GM12878 (cell line): ENCODE measurements at regions not wholly inside any gene's neighbourhood (a gene's known extent, or its start where the extent isn't known, plus 50 kb on each side); places are given as distances from the start of the nearest gene placed in this dataset.

ENCODE experiments used
- ATAC-seq: fragments of 200-7000 bp; cut with Tn5 transposase; 3 replicates; pipeline ENCODE4 v1.9.1; 2020; ENCODE audit warnings: mild to moderate bottlenecking, moderate library complexity
- BruUV-seq: library from RNA; stranded (reverse); fragments of 400-500 nt; replicated peaks from 2 replicates; lab custom pipeline; 2021; lab: Mats Ljungman, UMichigan
- CTCF ChIA-PET: fragments of 300-600 bp; sonication (Branson Sonifier 250); formaldehyde crosslinking; extraction: SDS; loops from one replicate; lab custom pipeline; 2021; ENCODE audit warnings: inconsistent platforms; lab: Yijun Ruan, JAX
- POLR2A ChIA-PET: fragments of 350-600 bp; formaldehyde crosslinking; extraction: SDS; loops from one replicate; lab custom pipeline; 2021; ENCODE audit warnings: inconsistent platforms; lab: Charles Lee
- RAD21 ChIA-PET: fragments of 300-600 bp; sonication (Branson Sonifier 250); formaldehyde crosslinking; loops from one replicate; lab custom pipeline; 2023; ENCODE audit warnings: antibody characterized with exemption; ENCODE audit not compliant: unreplicated experiment; lab: Charles Lee
- SMC1A ChIA-PET: fragments of 300-600 bp; sonication (Branson Sonifier 250); formaldehyde crosslinking; loops from one replicate; lab custom pipeline; 2023; ENCODE audit not compliant: unreplicated experiment, uncharacterized antibody; lab: Charles Lee
- DNase-seq: peaks from one replicate; pipeline ENCODE4 v3.0.0-alpha.2; 2011; ENCODE audit warnings: low read depth, low spot score
- FAIRE-seq: peaks from 3 replicates; lab custom pipeline; 2011; peaks lifted over from hg19 to GRCh38; lab: Jason Lieb, UNC
- H2AFZ ChIP-seq: 2 replicates; pipeline ENCODE4 v1.6.0; 2011; ENCODE audit warnings: low read depth, low read length, control low read depth; ENCODE audit not compliant: control insufficient read depth
- H3K27ac ChIP-seq: 2 replicates; pipeline ENCODE4 v1.5.1; 2011; ENCODE audit warnings: control low read depth; ENCODE audit not compliant: control insufficient read depth, insufficient read depth
- H3K27me3 ChIP-seq, 2 experiments: replicated peaks in 1 of 2; 2 replicates each; pipeline versions ENCODE4 v1.6.0 to v1.6.1; 2011; ENCODE audit warnings: low read length in 1 of 2; ENCODE audit not compliant: control insufficient read depth in 2 of 2, insufficient read depth in 2 of 2
- H3K36me3 ChIP-seq, 2 experiments: 2 replicates each; pipeline ENCODE4 v1.5.1; 2011; ENCODE audit warnings: low read length in 1 of 2; ENCODE audit not compliant: control insufficient read depth in 2 of 2, insufficient read depth in 2 of 2
- H3K4me1 ChIP-seq: 2 replicates; pipeline ENCODE4 v1.6.1; 2011; ENCODE audit warnings: mild to moderate bottlenecking, low read length, moderate library complexity, mixed read lengths; ENCODE audit not compliant: control insufficient read depth, insufficient read depth
- H3K4me2 ChIP-seq: 2 replicates; pipeline ENCODE4 v1.6.0; 2011; ENCODE audit warnings: control low read depth; ENCODE audit not compliant: control insufficient read depth, insufficient read depth
- H3K4me3 ChIP-seq: fragments of 200-600 bp; sonication (generic); 2 replicates; pipeline ENCODE4 v1.5.1; 2016
- H3K79me2 ChIP-seq: 2 replicates; pipeline ENCODE4 v1.6.0; 2011; ENCODE audit warnings: low read length; ENCODE audit not compliant: control insufficient read depth, insufficient read depth
- H3K9ac ChIP-seq: 2 replicates; pipeline ENCODE4 v1.8.0; 2011; ENCODE audit warnings: low read length, control low read depth, mixed read lengths; ENCODE audit not compliant: control insufficient read depth, insufficient read depth
- H3K9me3 ChIP-seq: replicated peaks from 3 replicates; pipeline ENCODE4 v1.5.1; 2011; ENCODE audit warnings: mild to moderate bottlenecking, low read length; ENCODE audit not compliant: control insufficient read depth, insufficient read depth
- H4K20me1 ChIP-seq: 2 replicates; pipeline ENCODE4 v1.6.0; 2011; ENCODE audit not compliant: control insufficient read depth, insufficient read depth
- BHLHE40 ChIP-seq, 2 experiments: fragments of 450-650 bp in 1 of 2; IDR thresholded peaks; 2 replicates each; pipeline ENCODE4 v1.6.1; 2011 to 2017; ENCODE audit warnings: low read depth in 2 of 2, borderline replicate concordance in 1 of 2, improper control_type of control experiment in 1 of 2, low read length in 1 of 2, mild to moderate bottlenecking in 1 of 2
- RAD21 ChIP-seq: IDR thresholded peaks from 2 replicates; pipeline ENCODE4 v1.6.1; 2011; ENCODE audit warnings: mild to moderate bottlenecking, low read depth, low read length, moderate library complexity; ENCODE audit not compliant: insufficient read depth
- RUNX3 ChIP-seq: IDR thresholded peaks from 2 replicates; pipeline ENCODE4 v1.6.1; 2012; ENCODE audit warnings: low read length, inconsistent platforms
- SMC3 ChIP-seq: IDR thresholded peaks from 2 replicates; pipeline ENCODE4 v1.6.1; 2011; ENCODE audit warnings: low read length, improper control_type of control experiment, borderline replicate concordance
- WGBS: methylation state at CpG from one replicate; pipeline ENCODE4 v1.1.6; 2016; ENCODE audit warnings: low lambda C conversion rate; ENCODE audit not compliant: insufficient replicate concordance, insufficient coverage; ENCODE audit errors: missing lambda C conversion rate; 5-methylcytosine and 5-hydroxymethylcytosine counted together
- in situ Hi-C: fragments of 300-500 bp; cut with MboI; formaldehyde crosslinking; loops from 9 replicates; pipeline ENCODE4 v1.14.3; 2018; ENCODE audit warnings: mixed read lengths
- intact Hi-C: fragments of 100-400 bp; cut with micrococcal nuclease; formaldehyde crosslinking; loops from one replicate; pipeline ENCODE4 v1.14.2; 2022; ENCODE audit not compliant: unreplicated experiment
- TF ChIP-seq, protein P1 (sequence below), 3 experiments: IDR thresholded peaks in 2 of 3; conservative IDR thresholded peaks in 1 of 3; 2 replicates each; pipeline ENCODE4 v1.5.1; 2011; ENCODE audit warnings: low read depth in 3 of 3, low read length in 3 of 3, mild to moderate bottlenecking in 3 of 3, control low read depth in 2 of 3, moderate library complexity in 2 of 3, inconsistent platforms in 1 of 3, mixed read lengths in 1 of 3; ENCODE audit not compliant: control insufficient read depth in 2 of 3, insufficient read depth in 1 of 3; ENCODE audit errors: extremely low read depth in 1 of 3

DNA sequence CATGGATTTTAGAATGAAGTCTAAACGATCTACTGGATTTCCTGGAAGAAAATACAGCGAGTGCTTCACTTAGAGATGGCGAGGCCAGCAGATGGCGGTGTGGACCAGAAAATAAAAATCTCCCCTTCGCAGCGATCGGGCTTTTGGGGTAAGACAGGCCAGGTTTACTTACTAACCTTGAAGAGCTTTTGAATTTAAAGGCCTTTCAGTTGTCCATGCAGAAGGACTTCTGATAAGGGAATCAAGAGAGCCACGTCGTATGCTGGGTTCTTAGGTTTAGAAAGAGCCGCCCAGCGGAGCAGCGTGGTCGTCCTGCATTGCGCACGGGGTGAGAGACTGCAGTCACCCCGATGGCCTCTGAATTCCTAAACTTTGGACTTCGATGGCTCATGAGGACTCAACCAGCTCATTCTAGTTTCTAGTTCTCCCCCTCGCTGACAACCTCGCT, 125.2 kb upstream of the RALGAPA2 start:
- no peak overlapping the region for H3K4me2 ChIP-seq
- no peaks in the 10 kb centered on the region for H3K79me2 ChIP-seq
- intact Hi-C loops, result loop anchor here (2.0 kb wide), 1 partner anchor 667 kb away; no protein-coding TSS in a partner anchor
- H4K20me1 ChIP-seq, result no peaks in the 10 kb centered on the region
- SMC1A ChIA-PET, result interaction anchor here (0.7 to 1.2 kb wide), 3 partner anchors 23 to 666 kb away, joined by 3 to 5 read pairs (median 4); no protein-coding TSS in a partner anchor
- FAIRE-seq (peak; percentile 73), DNase-seq (no peak)
- CTCF ChIA-PET, result interaction anchor here (0.7 to 3.3 kb wide), 10 partner anchors 12 to 777 kb away, joined by 3 to 12 read pairs (median 6); no protein-coding TSS in a partner anchor
- POLR2A ChIA-PET, result no interaction called here
- 42% methylated on average over 19 of the region's 19 CpGs for WGBS
- H3K36me3 ChIP-seq, result no peaks in the 10 kb centered on the region
- H2AFZ ChIP-seq, result no peak overlapping the region
- no peak overlapping the region for H3K9ac ChIP-seq
- RAD21 ChIA-PET, result interaction anchor here (1.5 kb wide), 1 partner anchor 12 kb away, joined by 3 read pairs; no protein-coding TSS in a partner anchor
- H3K4me3 ChIP-seq, result no peak overlapping the region
- no TSS peak for BruUV-seq
- no peaks in the 10 kb centered on the region for H3K4me1 ChIP-seq
- H3K9me3 ChIP-seq, result no peaks in the 10 kb centered on the region
- TF ChIP-seq RAD21, result peak; percentile 52
- TF ChIP-seq SMC3, result peak; percentile 31; the same call in 1 of the 2 replicates
- TF ChIP-seq RUNX3, result no peak
- TF ChIP-seq, protein P1, sequence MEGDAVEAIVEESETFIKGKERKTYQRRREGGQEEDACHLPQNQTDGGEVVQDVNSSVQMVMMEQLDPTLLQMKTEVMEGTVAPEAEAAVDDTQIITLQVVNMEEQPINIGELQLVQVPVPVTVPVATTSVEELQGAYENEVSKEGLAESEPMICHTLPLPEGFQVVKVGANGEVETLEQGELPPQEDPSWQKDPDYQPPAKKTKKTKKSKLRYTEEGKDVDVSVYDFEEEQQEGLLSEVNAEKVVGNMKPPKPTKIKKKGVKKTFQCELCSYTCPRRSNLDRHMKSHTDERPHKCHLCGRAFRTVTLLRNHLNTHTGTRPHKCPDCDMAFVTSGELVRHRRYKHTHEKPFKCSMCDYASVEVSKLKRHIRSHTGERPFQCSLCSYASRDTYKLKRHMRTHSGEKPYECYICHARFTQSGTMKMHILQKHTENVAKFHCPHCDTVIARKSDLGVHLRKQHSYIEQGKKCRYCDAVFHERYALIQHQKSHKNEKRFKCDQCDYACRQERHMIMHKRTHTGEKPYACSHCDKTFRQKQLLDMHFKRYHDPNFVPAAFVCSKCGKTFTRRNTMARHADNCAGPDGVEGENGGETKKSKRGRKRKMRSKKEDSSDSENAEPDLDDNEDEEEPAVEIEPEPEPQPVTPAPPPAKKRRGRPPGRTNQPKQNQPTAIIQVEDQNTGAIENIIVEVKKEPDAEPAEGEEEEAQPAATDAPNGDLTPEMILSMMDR (IDR thresholded peaks at IDR 0.05 in 2 of 3, conservative IDR thresholded peaks at IDR 0.05 in 1 of 3; ENCODE audit: control insufficient read depth in 2 of 3, extremely low read depth in 1 of 3, insufficient read depth in 1 of 3, low read depth in 3 of 3, low read length in 3 of 3), result peak; percentile 39 to 57 (median 45)
- TF ChIP-seq BHLHE40 (IDR thresholded peaks at IDR 0.05; ENCODE audit: borderline replicate concordance in 1 of 2, low read depth in 2 of 2, low read length in 1 of 2), result no peak
- TF ChIP-seq, all 136 proteins: peak for 3
- Histone ChIP-seq H3K27ac (no peak overlapping the region), H3K27me3 (peaks cover 0 to 2% of the 10 kb centered on the region in 2 experiments; a peak in 2 of 4 replicates)
- in situ Hi-C loops, result no loop called here
- ATAC-seq, result peak; percentile 36; the same call in 1 of the 3 replicates
